Upper lobe of left lung (tissue), 6 donors: ENCODE measurements at regions not wholly inside any gene's neighbourhood (a gene's known extent, or its start where the extent isn't known, plus 50 kb on each side); places are given as distances from the start of the nearest gene placed in this dataset.

Experiments
- ATAC-seq, 2 donors: fragments of 200-7000 bp; cut with Tn5 transposase; one replicate each; pipeline ENCODE4 v1.9.1; 2022; ENCODE audit warnings: mild to moderate bottlenecking in 2 of 2, moderate library complexity in 2 of 2; ENCODE audit not compliant: low FRiP score in 2 of 2
- DNase-seq, 2 donors: peaks; one replicate each; pipeline ENCODE4 v3.0.0-alpha.2; 2019 to 2020
- H3K27ac ChIP-seq, 4 donors: fragments of 200-600 bp; sonication (generic); one replicate each; pipeline ENCODE4 v1.5.1; 2016 to 2019
- H3K27me3 ChIP-seq, 4 donors: fragments of 200-600 bp; sonication (generic); one replicate each; pipeline ENCODE4 v1.5.1; 2017 to 2019
- H3K36me3 ChIP-seq, 4 donors: fragments of 200-600 bp; sonication (generic); one replicate each; pipeline ENCODE4 v1.5.1; 2016 to 2019
- H3K4me1 ChIP-seq, 4 donors: fragments of 200-600 bp; sonication (generic); one replicate each; pipeline ENCODE4 v1.5.1; 2018 to 2019
- H3K4me3 ChIP-seq, 4 donors: fragments of 200-600 bp; sonication (generic); one replicate each; pipeline ENCODE4 v1.5.1; 2017 to 2019; ENCODE audit warnings: mild to moderate bottlenecking in 2 of 4, moderate library complexity in 1 of 4
- H3K9me3 ChIP-seq, 4 donors: fragments of 200-600 bp; sonication (generic); one replicate each; pipeline ENCODE4 v1.5.1; 2018 to 2019
- CTCF ChIP-seq, 6 experiments: fragments of 450-650 bp in 4 of 6; fragments of 200-600 bp in 2 of 6; sonication (generic) in 2 of 6; IDR thresholded peaks; one replicate each; pipeline ENCODE4 v1.5.1; 2016 to 2019; ENCODE audit warnings: antibody characterized with exemption in 6 of 6
- EP300 ChIP-seq, 4 donors: sonication (generic); formaldehyde crosslinking; IDR thresholded peaks; one replicate each; pipeline ENCODE4 v1.5.1; 2017; ENCODE audit warnings: antibody characterized with exemption in 4 of 4, control low read depth in 2 of 4
- POLR2A ChIP-seq, 4 donors: fragments of 450-650 bp; IDR thresholded peaks; one replicate each; pipeline ENCODE4 v1.5.1; 2016 to 2017; ENCODE audit warnings: antibody characterized with exemption in 4 of 4, mild to moderate bottlenecking in 2 of 4
- POLR2AphosphoS5 ChIP-seq, 2 donors: sonication (generic); formaldehyde crosslinking; IDR thresholded peaks; one replicate each; pipeline ENCODE4 v1.5.1; 2017; ENCODE audit warnings: antibody characterized with exemption in 2 of 2
- WGBS, 2 donors: methylation state at CpG; one replicate each; pipeline ENCODE4 v1.1.5; 2017 to 2018; 5-methylcytosine and 5-hydroxymethylcytosine counted together
- donor health status: DM: no; HTN: no; CAD: no; lungs with moderate emphysema.
- donor health status: DM: no; HTN: yes; CAD: no; lungs with severe emphysema.

GRCh38 chr16:49923411-49923810, 67.5 kb upstream of the ZNF423 start:
- TF ChIP-seq CTCF (IDR thresholded peaks at IDR 0.05), result no peak
- TF ChIP-seq POLR2AphosphoS5 (IDR thresholded peaks at IDR 0.05), result no peak
- TF ChIP-seq POLR2A (IDR thresholded peaks at IDR 0.05), result no peak
- TF ChIP-seq EP300 (IDR thresholded peaks at IDR 0.05), result no peak

GRCh38 chr16:49924078-49924477, 68.2 kb upstream of the ZNF423 start:
- TF ChIP-seq CTCF (IDR thresholded peaks at IDR 0.05) (no peak), EP300 (IDR thresholded peaks at IDR 0.05) (no peak), POLR2AphosphoS5 (IDR thresholded peaks at IDR 0.05) (no peak), POLR2A (IDR thresholded peaks at IDR 0.05) (no peak)
- DNase-seq (no peak), ATAC-seq (no peak)
- Histone ChIP-seq H3K4me1 (peaks cover 0 to 4% (median 0%) of the 10 kb centered on the region in 4 donors), H3K9me3 (no peaks in the 10 kb centered on the region), H3K36me3 (no peaks in the 10 kb centered on the region), H3K27me3 (no peaks in the 10 kb centered on the region), H3K4me3 (no peak overlapping the region), H3K27ac (no peak overlapping the region)
- WGBS, 2 donors, result 84 to 95% methylated on average over 6 to 7 of the region's 7 CpGs

More at GRCh38 chr16:49923411-49923810, 67.5 kb upstream of the ZNF423 start:
- ATAC-seq (no peak), DNase-seq (no peak)
- no peak overlapping the region for H3K4me3 ChIP-seq
- no peaks in the 10 kb centered on the region for H3K36me3 ChIP-seq
- H3K27ac ChIP-seq, result no peak overlapping the region
- 92 to 93% methylated on average over 10 to 12 of the region's 12 CpGs for WGBS, 2 donors
- H3K27me3 ChIP-seq, result no peaks in the 10 kb centered on the region
- H3K4me1 ChIP-seq, result no peaks in the 10 kb centered on the region
- H3K9me3 ChIP-seq, result no peaks in the 10 kb centered on the region

GRCh38 chr16:49926941-49927340, 71.0 kb upstream of the ZNF423 start:
- 68 to 76% methylated on average over 2 of the region's 2 CpGs for WGBS, 2 donors
- DNase-seq (no peak), ATAC-seq (no peak)

GRCh38 chr16:49928176-49929041, 72.5 kb upstream of the ZNF423 start:
- no peak for TF ChIP-seq CTCF (IDR thresholded peaks at IDR 0.05)
- peak; percentile 17 to 45 for TF ChIP-seq POLR2AphosphoS5 (IDR thresholded peaks at IDR 0.05)
- no peak for TF ChIP-seq EP300 (IDR thresholded peaks at IDR 0.05)
- TF ChIP-seq POLR2A (IDR thresholded peaks at IDR 0.05), result no peak
- no peaks in the 10 kb centered on the region for H3K9me3 ChIP-seq
- DNase-seq, result peak in 1 of 2 donors; percentile 53
- WGBS, 2 donors, result 69 to 70% methylated on average over 15 to 16 of the region's 16 CpGs
- ATAC-seq, result peak; percentile 50 to 86
- no peak overlapping the region for H3K4me3 ChIP-seq
- H3K27ac ChIP-seq, result peak overlapping the region in 1 of 4 donors; percentile 53
- no peaks in the 10 kb centered on the region for H3K27me3 ChIP-seq
- peaks cover 0 to 8% (median 3%) of the 10 kb centered on the region in 4 donors for H3K4me1 ChIP-seq
- H3K36me3 ChIP-seq, result no peaks in the 10 kb centered on the region

More at GRCh38 chr16:49926941-49927340, 71.0 kb upstream of the ZNF423 start:
- no peaks in the 10 kb centered on the region for H3K36me3 ChIP-seq
- no peak for TF ChIP-seq POLR2AphosphoS5 (IDR thresholded peaks at IDR 0.05)
- TF ChIP-seq EP300 (IDR thresholded peaks at IDR 0.05), result no peak
- TF ChIP-seq POLR2A (IDR thresholded peaks at IDR 0.05), result no peak
- TF ChIP-seq CTCF (IDR thresholded peaks at IDR 0.05), result no peak
- H3K4me1 ChIP-seq, result peaks cover 0 to 6% (median under 1%) of the 10 kb centered on the region in 4 donors
- no peaks in the 10 kb centered on the region for H3K27me3 ChIP-seq
- H3K4me3 ChIP-seq, result no peak overlapping the region
- no peak overlapping the region for H3K27ac ChIP-seq
- H3K9me3 ChIP-seq, result no peaks in the 10 kb centered on the region
